Thoracic aorta (tissue), 2 donors: ENCODE measurements at regions not wholly inside any gene's neighbourhood (a gene's known extent, or its start where the extent isn't known, plus 50 kb on each side); places are given as distances from the start of the nearest gene placed in this dataset.

Experiments used
- ATAC-seq: fragments of 150-250 bp; one replicate; pipeline ENCODE4 v1.8.0; 2017; ENCODE audit warnings: low read depth; ENCODE audit not compliant: insufficient number of reproducible peaks, low FRiP score
- DNase-seq: peaks from one replicate; pipeline ENCODE4 v3.0.0-alpha.2; 2020; ENCODE audit warnings: low spot score
- H3K27ac ChIP-seq, 2 donors: fragments of 200-600 bp; sonication (generic); 1 replicate in 1 of 2; 2 replicates in 1 of 2; pipeline ENCODE4 v1.5.1; 2016; ENCODE audit warnings: mild to moderate bottlenecking in 2 of 2, moderate library complexity in 2 of 2
- H3K27me3 ChIP-seq: fragments of 200-600 bp; sonication (generic); replicated peaks from 2 replicates; pipeline ENCODE4 v1.6.0; 2016; ENCODE audit warnings: mild to moderate bottlenecking; ENCODE audit not compliant: insufficient read depth
- H3K36me3 ChIP-seq: fragments of 200-600 bp; sonication (generic); one replicate; pipeline ENCODE4 v1.5.1; 2016
- H3K4me1 ChIP-seq, 2 donors: fragments of 200-600 bp; sonication (generic); 1 replicate in 1 of 2; 2 replicates in 1 of 2; pipeline versions ENCODE4 v1.5.1 to v1.6.0; 2016; ENCODE audit warnings: low read depth in 2 of 2, mild to moderate bottlenecking in 1 of 2; ENCODE audit not compliant: control insufficient read depth in 1 of 2
- H3K4me3 ChIP-seq: fragments of 200-600 bp; sonication (generic); 2 replicates; pipeline ENCODE4 v1.5.1; 2016; ENCODE audit warnings: mild to moderate bottlenecking
- H3K9me3 ChIP-seq: fragments of 200-600 bp; sonication (generic); 2 replicates; pipeline ENCODE4 v1.5.1; 2016
- CTCF ChIP-seq: fragments of 200-600 bp; sonication (generic); IDR thresholded peaks from one replicate; pipeline ENCODE4 v1.5.1; 2019; ENCODE audit warnings: antibody characterized with exemption

GRCh38 chr13:108409730-108410129 is 140.2 kb downstream of the TNFSF13B start:
- no peaks in the 10 kb centered on the region for H3K4me1 ChIP-seq
- no peak overlapping the region for H3K27ac ChIP-seq
- no peak for ATAC-seq
- H3K9me3 ChIP-seq = no peaks in the 10 kb centered on the region
- no peak for DNase-seq
- H3K36me3 ChIP-seq = no peaks in the 10 kb centered on the region
- no peak for TF ChIP-seq CTCF
- no peaks in the 10 kb centered on the region for H3K27me3 ChIP-seq
- no peak overlapping the region for H3K4me3 ChIP-seq

- ATAC-seq (no peak), DNase-seq (no peak)
- Histone ChIP-seq H3K4me3 (no peak overlapping the region), H3K4me1 (no peaks in the 10 kb centered on the region), H3K9me3 (no peaks in the 10 kb centered on the region), H3K27me3 (no peaks in the 10 kb centered on the region), H3K27ac (no peak overlapping the region), H3K36me3 (no peaks in the 10 kb centered on the region)
- no peak for TF ChIP-seq CTCF
Observed at GRCh38 chr13:108419768-108420167, 150.2 kb downstream of the TNFSF13B start.

- Histone ChIP-seq H3K27ac (no peak overlapping the region), H3K27me3 (no peaks in the 10 kb centered on the region), H3K4me3 (no peak overlapping the region), H3K36me3 (no peaks in the 10 kb centered on the region), H3K4me1 (no peaks in the 10 kb centered on the region), H3K9me3 (no peaks in the 10 kb centered on the region)
- no peak for DNase-seq
- ATAC-seq = no peak
- TF ChIP-seq CTCF = no peak
Observed at GRCh38 chr13:108425056-108425455, 155.5 kb downstream of the TNFSF13B start.

- Histone ChIP-seq H3K36me3 (no peaks in the 10 kb centered on the region), H3K9me3 (no peaks in the 10 kb centered on the region)
- ATAC-seq = no peak
Observed at GRCh38 chr13:108426893-108427292, 157.4 kb downstream of the TNFSF13B start.

GRCh38 chr13:108427355-108427754 is 157.8 kb downstream of the TNFSF13B start:
- no peak for DNase-seq
- Histone ChIP-seq H3K36me3 (no peaks in the 10 kb centered on the region), H3K27me3 (no peaks in the 10 kb centered on the region), H3K9me3 (no peaks in the 10 kb centered on the region), H3K4me1 (no peaks in the 10 kb centered on the region), H3K4me3 (no peak overlapping the region), H3K27ac (no peak overlapping the region)
- TF ChIP-seq CTCF = no peak
- ATAC-seq = no peak

More at GRCh38 chr13:108426893-108427292, 157.4 kb downstream of the TNFSF13B start:
- TF ChIP-seq CTCF = no peak
- H3K27me3 ChIP-seq = no peaks in the 10 kb centered on the region
- no peak for DNase-seq
- no peak overlapping the region for H3K27ac ChIP-seq
- no peaks in the 10 kb centered on the region for H3K4me1 ChIP-seq
- no peak overlapping the region for H3K4me3 ChIP-seq
